Osteocyte (in vitro differentiated cells): ENCODE measurements at regions not wholly inside any gene's neighbourhood (a gene's known extent, or its start where the extent isn't known, plus 50 kb on each side); places are given as distances from the start of the nearest gene placed in this dataset.
A peak's percentile ranks its signal among the peaks of the same experiment; 100 is the strongest.
"Not testable (repeated sequence)": the region's sequence is repeated elsewhere in the genome, so short reads cannot be mapped to it uniquely, and the experiment has no call there.

Experiments
- DNase-seq: peaks from one replicate; pipeline ENCODE4 v3.0.0; 2021; ENCODE audit warnings: mixed read lengths; ENCODE audit not compliant: unreplicated experiment; ENCODE audit errors: extremely low spot score
- H3K27ac Mint-ChIP-seq: one replicate; pipeline ENCODE4 v1.8.0; 2021; ENCODE audit warnings: mild to moderate bottlenecking, mixed read lengths; ENCODE audit not compliant: unreplicated experiment
- H3K27me3 Mint-ChIP-seq: one replicate; pipeline ENCODE4 v1.8.0; 2021; ENCODE audit warnings: mixed read lengths; ENCODE audit not compliant: unreplicated experiment
- H3K36me3 Mint-ChIP-seq: one replicate; pipeline ENCODE4 v1.8.0; 2021; ENCODE audit warnings: mixed read lengths; ENCODE audit not compliant: unreplicated experiment
- H3K4me1 Mint-ChIP-seq: one replicate; pipeline ENCODE4 v1.8.0; 2021; ENCODE audit warnings: mixed read lengths; ENCODE audit not compliant: unreplicated experiment
- H3K4me3 Mint-ChIP-seq: one replicate; pipeline ENCODE4 v1.8.0; 2021; ENCODE audit warnings: mild to moderate bottlenecking, moderate library complexity, mixed read lengths; ENCODE audit not compliant: unreplicated experiment
- H3K9me3 Mint-ChIP-seq: one replicate; pipeline ENCODE4 v1.8.0; 2021; ENCODE audit warnings: mixed read lengths; ENCODE audit not compliant: unreplicated experiment
- TF ChIP-seq, protein P1 (sequence below): fragments of 200-600 bp; sonication (generic); IDR thresholded peaks from 2 replicates; pipeline ENCODE4 v1.5.0; 2021; ENCODE audit warnings: antibody characterized with exemption, mild to moderate bottlenecking, moderate library complexity

DNA sequence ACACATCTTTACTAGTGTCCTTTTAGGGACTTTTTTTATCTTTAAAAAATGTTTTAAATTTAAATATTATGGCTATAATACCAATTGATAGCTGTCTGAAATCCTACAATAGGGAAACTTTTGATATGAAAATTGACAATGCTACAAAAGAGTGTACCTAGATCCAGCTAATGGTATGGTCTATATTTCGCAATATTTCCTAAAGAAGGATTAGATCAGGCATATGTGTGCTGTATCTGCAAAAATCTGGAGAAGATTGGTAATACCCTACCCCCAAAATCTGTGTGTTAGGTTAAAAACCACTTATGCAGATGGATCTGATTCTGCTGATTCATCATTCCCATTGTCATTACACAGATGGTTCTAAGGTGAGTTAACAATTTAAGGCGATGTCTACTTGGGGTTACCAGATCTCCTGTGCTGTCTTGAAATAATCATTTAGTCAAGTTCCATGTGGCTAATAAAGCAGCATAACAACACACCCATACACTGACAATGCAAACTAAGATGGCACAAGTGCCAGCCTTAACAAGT is 137.1 kb downstream of the GASK1B start:
- Mint-ChIP-seq H3K36me3 (peaks cover 4% of the 10 kb centered on the region), H3K4me1 (peaks cover 15% of the 10 kb centered on the region), H3K27ac (no peak overlapping the region), H3K9me3 (peaks cover 19% of the 10 kb centered on the region), H3K4me3 (no peak overlapping the region), H3K27me3 (no peaks in the 10 kb centered on the region)
- no peak for DNase-seq
- TF ChIP-seq, protein P1, sequence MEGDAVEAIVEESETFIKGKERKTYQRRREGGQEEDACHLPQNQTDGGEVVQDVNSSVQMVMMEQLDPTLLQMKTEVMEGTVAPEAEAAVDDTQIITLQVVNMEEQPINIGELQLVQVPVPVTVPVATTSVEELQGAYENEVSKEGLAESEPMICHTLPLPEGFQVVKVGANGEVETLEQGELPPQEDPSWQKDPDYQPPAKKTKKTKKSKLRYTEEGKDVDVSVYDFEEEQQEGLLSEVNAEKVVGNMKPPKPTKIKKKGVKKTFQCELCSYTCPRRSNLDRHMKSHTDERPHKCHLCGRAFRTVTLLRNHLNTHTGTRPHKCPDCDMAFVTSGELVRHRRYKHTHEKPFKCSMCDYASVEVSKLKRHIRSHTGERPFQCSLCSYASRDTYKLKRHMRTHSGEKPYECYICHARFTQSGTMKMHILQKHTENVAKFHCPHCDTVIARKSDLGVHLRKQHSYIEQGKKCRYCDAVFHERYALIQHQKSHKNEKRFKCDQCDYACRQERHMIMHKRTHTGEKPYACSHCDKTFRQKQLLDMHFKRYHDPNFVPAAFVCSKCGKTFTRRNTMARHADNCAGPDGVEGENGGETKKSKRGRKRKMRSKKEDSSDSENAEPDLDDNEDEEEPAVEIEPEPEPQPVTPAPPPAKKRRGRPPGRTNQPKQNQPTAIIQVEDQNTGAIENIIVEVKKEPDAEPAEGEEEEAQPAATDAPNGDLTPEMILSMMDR: no peak

DNA sequence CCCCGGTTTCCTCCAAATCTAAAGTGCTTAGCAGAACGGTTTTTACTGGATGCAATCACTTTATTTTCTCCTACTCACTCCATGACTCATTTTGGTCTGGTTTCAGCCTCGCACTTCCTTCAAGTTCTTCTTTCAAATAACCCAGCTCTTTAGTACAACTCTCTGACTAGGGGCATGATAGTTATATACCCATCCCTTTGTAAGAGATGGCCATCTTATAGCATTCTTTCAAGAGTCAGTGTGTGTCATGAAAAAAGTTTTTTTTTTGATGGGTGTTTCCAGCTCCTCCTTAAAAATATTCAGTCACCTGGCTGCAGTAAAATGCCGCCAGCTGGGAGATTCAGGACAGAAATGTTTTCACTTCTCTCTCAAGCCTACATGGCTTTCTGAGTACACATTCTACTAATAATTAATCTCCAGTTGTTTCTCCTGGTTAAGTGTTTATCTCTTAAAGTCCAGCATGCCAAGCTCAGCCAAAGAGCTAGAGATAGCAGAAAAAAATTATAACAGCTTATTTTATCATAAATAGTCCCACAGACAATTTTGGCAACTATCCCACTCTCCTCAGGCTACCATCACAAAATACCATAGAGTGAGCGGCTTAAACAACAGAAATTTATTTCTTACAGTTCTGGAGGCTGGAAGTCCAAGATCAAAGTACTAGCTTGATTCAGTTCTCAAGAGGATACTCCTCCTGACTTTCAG is 139.3 kb downstream of the GASK1B start:
- peaks cover 15% of the 10 kb centered on the region for H3K4me1 Mint-ChIP-seq
- peaks cover 3% of the 10 kb centered on the region for H3K36me3 Mint-ChIP-seq
- DNase-seq: no peak
- H3K4me3 Mint-ChIP-seq: no peak overlapping the region
- H3K27me3 Mint-ChIP-seq: no peaks in the 10 kb centered on the region
- TF ChIP-seq, protein P1: no peak
- peak overlapping the region; percentile 28 for H3K27ac Mint-ChIP-seq
- H3K9me3 Mint-ChIP-seq: peaks cover 19% of the 10 kb centered on the region

DNA sequence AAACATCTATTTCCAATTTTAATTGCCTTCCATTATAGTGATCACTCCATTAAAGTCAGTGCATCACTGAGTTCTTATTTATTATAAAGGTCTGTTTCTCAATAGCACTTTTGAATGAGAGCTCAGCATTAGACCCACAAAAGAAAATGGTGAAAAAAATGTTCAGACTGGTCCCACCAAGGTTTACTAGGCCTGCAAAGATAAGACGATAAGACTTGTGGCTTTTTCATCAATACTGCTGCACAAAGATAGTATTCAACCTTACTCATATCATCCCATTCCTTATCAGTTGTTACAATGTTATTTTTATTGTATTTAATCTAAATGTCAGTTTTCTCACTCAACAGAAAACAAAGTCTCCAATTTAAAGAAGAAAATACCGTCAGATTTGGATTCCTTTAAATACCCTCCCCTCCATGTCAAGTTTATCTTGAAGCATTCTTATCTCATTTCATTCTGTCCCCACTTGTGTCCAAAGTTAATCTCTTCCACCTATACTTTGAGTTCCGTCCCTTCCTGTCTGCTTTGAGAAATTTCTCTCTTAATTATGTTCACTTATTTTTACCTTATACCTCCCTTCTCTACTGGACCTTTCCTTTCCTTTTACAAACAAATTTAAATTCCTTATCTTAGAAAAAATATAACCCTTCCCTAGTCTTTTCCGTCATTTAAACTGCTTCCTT is 140.0 kb downstream of the GASK1B start:
- Mint-ChIP-seq H3K27ac (peak overlapping the region; percentile 28), H3K4me1 (peaks cover 15% of the 10 kb centered on the region), H3K36me3 (peaks cover 8% of the 10 kb centered on the region), H3K27me3 (no peaks in the 10 kb centered on the region), H3K4me3 (no peak overlapping the region), H3K9me3 (peaks cover 23% of the 10 kb centered on the region)
- DNase-seq: no peak
- TF ChIP-seq, protein P1: no peak

DNA sequence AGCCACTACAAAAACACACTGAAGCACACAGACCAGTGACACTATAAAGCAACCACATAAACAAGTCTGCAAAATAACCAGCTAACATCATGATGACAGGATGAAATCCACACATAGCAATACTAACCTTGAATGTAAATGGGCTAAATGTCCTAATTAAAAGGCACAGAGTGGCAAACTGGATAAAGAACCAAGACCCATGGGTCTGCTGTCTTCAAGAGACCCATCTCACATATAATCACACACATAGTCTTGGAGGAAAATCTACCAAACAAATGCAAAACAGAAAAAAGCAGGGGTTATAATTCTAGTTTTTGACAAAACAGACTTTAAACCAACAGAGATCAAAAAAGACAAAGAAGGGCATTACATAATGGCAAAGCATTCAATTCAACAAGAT is 144.4 kb downstream of the GASK1B start:
- H3K4me3 Mint-ChIP-seq, H3K36me3 Mint-ChIP-seq, H3K27ac Mint-ChIP-seq, H3K27me3 Mint-ChIP-seq, DNase-seq: not testable (repeated sequence)
- Mint-ChIP-seq H3K4me1 (peaks cover 26% of the 10 kb centered on the region), H3K9me3 (peaks cover 27% of the 10 kb centered on the region)

DNA sequence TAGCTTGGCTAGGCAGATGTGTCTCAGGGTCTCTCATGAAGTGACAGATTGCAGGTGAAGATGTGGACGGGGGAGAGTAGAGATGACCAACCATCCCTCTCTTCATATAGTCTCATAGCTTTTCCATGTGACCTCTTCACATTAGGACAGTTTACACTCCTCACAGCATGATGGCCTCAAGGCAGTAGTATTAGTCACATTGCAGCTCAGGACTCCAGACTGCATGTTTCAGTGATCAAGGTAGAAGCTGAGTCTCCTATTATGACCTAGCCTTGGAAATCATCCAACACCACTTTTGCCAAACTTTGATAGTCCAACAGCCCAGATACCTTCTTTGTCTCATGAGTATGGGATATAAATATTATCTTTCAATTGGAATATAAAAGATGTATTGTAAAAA is 147.7 kb downstream of the GASK1B start:
- DNase-seq: no peak
- H3K9me3 Mint-ChIP-seq: peaks cover 22% of the 10 kb centered on the region
- no peak overlapping the region for H3K4me3 Mint-ChIP-seq
- peaks cover 8% of the 10 kb centered on the region for H3K36me3 Mint-ChIP-seq
- peak overlapping the region; percentile 12 for H3K27ac Mint-ChIP-seq
- no peaks in the 10 kb centered on the region for H3K27me3 Mint-ChIP-seq
- H3K4me1 Mint-ChIP-seq: peaks cover 39% of the 10 kb centered on the region
- TF ChIP-seq, protein P1: no peak
